ENCODE measurements at regions not wholly inside any gene's neighbourhood (a gene's known extent, or its start where the extent isn't known, plus 50 kb on each side); places are given as distances from the start of the nearest gene placed in this dataset.
A peak's percentile ranks its signal among the peaks of the same experiment; 100 is the strongest.

DNA sequence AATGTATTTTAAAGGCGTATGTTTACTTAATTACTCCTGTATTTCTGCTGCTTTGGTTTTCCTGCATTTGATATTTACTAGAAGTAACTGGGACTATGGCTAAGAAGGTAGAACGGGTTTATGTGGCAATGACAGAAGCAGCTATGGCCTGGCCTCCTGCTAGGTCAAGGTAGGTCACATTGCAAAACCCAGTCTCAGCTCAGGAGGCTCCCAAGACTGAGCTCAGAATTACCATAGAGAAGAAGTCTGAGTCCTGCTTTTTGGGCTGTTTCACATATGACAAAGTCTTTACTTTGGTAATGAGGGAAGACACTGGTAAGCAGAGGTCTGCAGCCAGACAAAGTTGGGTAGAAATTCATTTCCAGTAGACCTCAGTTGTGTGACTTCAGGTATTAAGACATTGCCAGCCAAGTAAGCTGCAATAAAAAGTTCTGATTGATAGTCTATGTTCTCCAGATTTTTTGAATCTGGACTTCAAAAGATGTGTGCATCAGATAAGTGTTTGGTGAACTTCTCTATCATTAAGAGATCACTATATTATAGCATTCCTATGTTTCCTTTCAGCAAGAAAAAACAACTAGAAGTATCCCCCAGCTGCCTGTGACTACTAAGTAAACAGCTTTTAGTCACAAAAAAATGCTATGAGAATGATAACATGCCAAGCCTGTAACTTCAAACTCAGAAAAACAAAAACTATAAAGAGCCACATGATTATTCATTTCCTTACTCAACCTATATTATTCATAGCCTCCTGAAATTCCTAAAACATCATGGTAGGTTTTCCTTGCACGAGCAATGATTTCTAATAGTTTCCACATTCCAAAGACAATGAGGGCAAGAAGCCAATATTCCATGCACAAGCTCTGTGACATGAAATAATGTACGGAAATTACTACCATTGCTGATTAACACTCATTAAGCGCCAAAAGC is 312.3 kb downstream of the HAO1 start (continued):
- TF ChIP-seq, protein P1, sequence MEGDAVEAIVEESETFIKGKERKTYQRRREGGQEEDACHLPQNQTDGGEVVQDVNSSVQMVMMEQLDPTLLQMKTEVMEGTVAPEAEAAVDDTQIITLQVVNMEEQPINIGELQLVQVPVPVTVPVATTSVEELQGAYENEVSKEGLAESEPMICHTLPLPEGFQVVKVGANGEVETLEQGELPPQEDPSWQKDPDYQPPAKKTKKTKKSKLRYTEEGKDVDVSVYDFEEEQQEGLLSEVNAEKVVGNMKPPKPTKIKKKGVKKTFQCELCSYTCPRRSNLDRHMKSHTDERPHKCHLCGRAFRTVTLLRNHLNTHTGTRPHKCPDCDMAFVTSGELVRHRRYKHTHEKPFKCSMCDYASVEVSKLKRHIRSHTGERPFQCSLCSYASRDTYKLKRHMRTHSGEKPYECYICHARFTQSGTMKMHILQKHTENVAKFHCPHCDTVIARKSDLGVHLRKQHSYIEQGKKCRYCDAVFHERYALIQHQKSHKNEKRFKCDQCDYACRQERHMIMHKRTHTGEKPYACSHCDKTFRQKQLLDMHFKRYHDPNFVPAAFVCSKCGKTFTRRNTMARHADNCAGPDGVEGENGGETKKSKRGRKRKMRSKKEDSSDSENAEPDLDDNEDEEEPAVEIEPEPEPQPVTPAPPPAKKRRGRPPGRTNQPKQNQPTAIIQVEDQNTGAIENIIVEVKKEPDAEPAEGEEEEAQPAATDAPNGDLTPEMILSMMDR (IDR thresholded peaks at IDR 0.05): no peak
- no peak for TF ChIP-seq MEF2A (IDR thresholded peaks at IDR 0.05; ENCODE audit: borderline replicate concordance, low read depth)
- TF ChIP-seq FOXM1 (IDR thresholded peaks at IDR 0.05; ENCODE audit: low read depth): no peak
- no peak for TF ChIP-seq RCOR1 (IDR thresholded peaks at IDR 0.05; ENCODE audit: low read length)
- 0 out of 2 replicates have a peak, but pooled peaks have one; percentile 7 for TF ChIP-seq JUND (IDR thresholded peaks at IDR 0.05)
- TF ChIP-seq GABPA (IDR thresholded peaks at IDR 0.05; ENCODE audit: low read depth): no peak
- no peak for TF ChIP-seq ELF1 (IDR thresholded peaks at IDR 0.05)
- no peak for TF ChIP-seq RXRA (IDR thresholded peaks at IDR 0.05; ENCODE audit: borderline replicate concordance, low read depth)
- TF ChIP-seq TCF12 (IDR thresholded peaks at IDR 0.05): peak; percentile 34
- TF ChIP-seq EZH2phosphoT487 (IDR thresholded peaks at IDR 0.05; ENCODE audit: borderline replicate concordance, low read depth): no peak
- no peak for TF ChIP-seq SMC3 (IDR thresholded peaks at IDR 0.05; ENCODE audit: low read depth, low read length)
- no peak for TF ChIP-seq GATA2 (CRISPR knock-in tag; IDR thresholded peaks at IDR 0.05)
- TF ChIP-seq TEAD4 (IDR thresholded peaks at IDR 0.05; ENCODE audit: borderline replicate concordance, insufficient read depth): peak; percentile 13; the same call in 1 of the 2 replicates
- no peak for TF ChIP-seq POLR2AphosphoS5 (IDR thresholded peaks at IDR 0.05; ENCODE audit: low read depth, low read length)
- TF ChIP-seq SIN3A (IDR thresholded peaks at IDR 0.05; ENCODE audit: borderline replicate concordance, low read depth, low read length): no peak
- TF ChIP-seq NRF1 (IDR thresholded peaks at IDR 0.05; ENCODE audit: low read depth, low read length): no peak
- TF ChIP-seq FOXJ3 (CRISPR knock-in tag; IDR thresholded peaks at IDR 0.05): no peak
- no peak for TF ChIP-seq YY1 (IDR thresholded peaks at IDR 0.05; ENCODE audit: low read depth)

DNA sequence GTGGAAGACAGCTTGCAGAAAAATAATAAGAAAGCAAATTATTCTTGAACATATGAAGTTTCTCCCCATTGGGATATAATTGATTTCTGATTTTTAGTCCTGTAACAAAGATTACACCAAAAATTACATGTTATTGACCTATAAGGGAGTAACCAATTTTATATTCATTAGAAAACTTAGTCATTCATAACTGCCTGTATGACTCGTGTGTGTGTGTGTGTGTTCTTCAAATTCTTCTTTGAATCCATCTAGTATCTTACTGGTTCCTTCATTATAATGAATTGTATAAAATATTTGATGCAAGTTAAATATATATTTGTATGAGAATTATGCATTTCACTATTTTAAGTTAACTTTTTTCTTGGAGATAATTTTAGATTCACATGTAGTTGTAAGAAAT is 310.4 kb downstream of the HAO1 start:
- no peak overlapping the region for H3K4me3 ChIP-seq (ENCODE audit: low read depth in 2 of 2, low read length in 1 of 2)
- no peaks in the 10 kb centered on the region for H4K20me1 ChIP-seq (ENCODE audit: insufficient read depth)
- H3K36me3 ChIP-seq (replicated peaks in 1 of 2; ENCODE audit: control insufficient read depth in 1 of 2, insufficient read depth in 2 of 2, low read length in 1 of 2): no peaks in the 10 kb centered on the region
- DNase-seq: no peak
- no peak overlapping the region for H3K27ac ChIP-seq (ENCODE audit: low read depth in 2 of 2, low read length in 1 of 2)
- H3K4me1 ChIP-seq (ENCODE audit: control insufficient read depth in 1 of 2, insufficient read depth in 2 of 2, low read depth in 1 of 2, low read length in 1 of 2): no peaks in the 10 kb centered on the region
- H3K9ac ChIP-seq: no peak overlapping the region
- CTCF ChIA-PET: no interaction called here
- 25% methylated on average over 1 of the region's 1 CpG for WGBS (ENCODE audit: low lambda C conversion rate)
- POLR2A ChIA-PET: no interaction called here
- no peak overlapping the region for H3K4me2 ChIP-seq
- no peaks in the 10 kb centered on the region for H3K9me2 ChIP-seq
- H3K27me3 ChIP-seq (ENCODE audit: insufficient read depth): no peaks in the 10 kb centered on the region
- H3F3A ChIP-seq (replicated peaks; ENCODE audit: insufficient read depth): peaks cover 10% of the 10 kb centered on the region
- no peak overlapping the region for H2AFZ ChIP-seq (ENCODE audit: low read depth)
- TF ChIP-seq CHD2 (IDR thresholded peaks at IDR 0.05; ENCODE audit: low read length, partially characterized antibody) (no peak), RXRA (IDR thresholded peaks at IDR 0.05; ENCODE audit: borderline replicate concordance, low read depth) (no peak), RAD21 (IDR thresholded peaks at IDR 0.05; ENCODE audit: low read length) (no peak), TAF1 (IDR thresholded peaks at IDR 0.05; ENCODE audit: borderline replicate concordance, low read depth, low read length) (no peak), POLR2AphosphoS5 (IDR thresholded peaks at IDR 0.05; ENCODE audit: low read depth, low read length) (no peak), RFX5 (IDR thresholded peaks at IDR 0.05; ENCODE audit: low read length) (no peak), GATA2 (CRISPR knock-in tag; IDR thresholded peaks at IDR 0.05) (no peak), NFIC (IDR thresholded peaks at IDR 0.05; ENCODE audit: borderline replicate concordance) (no peak), FOSL2 (IDR thresholded peaks at IDR 0.05; ENCODE audit: borderline replicate concordance, low read depth) (no peak), TEAD4 (IDR thresholded peaks at IDR 0.05; ENCODE audit: borderline replicate concordance, insufficient read depth) (no peak), FOXJ3 (CRISPR knock-in tag; IDR thresholded peaks at IDR 0.05) (no peak), YY1 (IDR thresholded peaks at IDR 0.05; ENCODE audit: low read depth) (no peak)
- TF ChIP-seq, protein P2, sequence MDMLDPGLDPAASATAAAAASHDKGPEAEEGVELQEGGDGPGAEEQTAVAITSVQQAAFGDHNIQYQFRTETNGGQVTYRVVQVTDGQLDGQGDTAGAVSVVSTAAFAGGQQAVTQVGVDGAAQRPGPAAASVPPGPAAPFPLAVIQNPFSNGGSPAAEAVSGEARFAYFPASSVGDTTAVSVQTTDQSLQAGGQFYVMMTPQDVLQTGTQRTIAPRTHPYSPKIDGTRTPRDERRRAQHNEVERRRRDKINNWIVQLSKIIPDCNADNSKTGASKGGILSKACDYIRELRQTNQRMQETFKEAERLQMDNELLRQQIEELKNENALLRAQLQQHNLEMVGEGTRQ (IDR thresholded peaks at IDR 0.05; ENCODE audit: borderline replicate concordance, low read depth, low read length): no peak
- TF ChIP-seq, protein P3, sequence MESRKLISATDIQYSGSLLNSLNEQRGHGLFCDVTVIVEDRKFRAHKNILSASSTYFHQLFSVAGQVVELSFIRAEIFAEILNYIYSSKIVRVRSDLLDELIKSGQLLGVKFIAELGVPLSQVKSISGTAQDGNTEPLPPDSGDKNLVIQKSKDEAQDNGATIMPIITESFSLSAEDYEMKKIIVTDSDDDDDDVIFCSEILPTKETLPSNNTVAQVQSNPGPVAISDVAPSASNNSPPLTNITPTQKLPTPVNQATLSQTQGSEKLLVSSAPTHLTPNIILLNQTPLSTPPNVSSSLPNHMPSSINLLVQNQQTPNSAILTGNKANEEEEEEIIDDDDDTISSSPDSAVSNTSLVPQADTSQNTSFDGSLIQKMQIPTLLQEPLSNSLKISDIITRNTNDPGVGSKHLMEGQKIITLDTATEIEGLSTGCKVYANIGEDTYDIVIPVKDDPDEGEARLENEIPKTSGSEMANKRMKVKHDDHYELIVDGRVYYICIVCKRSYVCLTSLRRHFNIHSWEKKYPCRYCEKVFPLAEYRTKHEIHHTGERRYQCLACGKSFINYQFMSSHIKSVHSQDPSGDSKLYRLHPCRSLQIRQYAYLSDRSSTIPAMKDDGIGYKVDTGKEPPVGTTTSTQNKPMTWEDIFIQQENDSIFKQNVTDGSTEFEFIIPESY (IDR thresholded peaks at IDR 0.05; ENCODE audit: borderline replicate concordance, low read depth): no peak
- H3K79me2 ChIP-seq (ENCODE audit: insufficient read depth): no peaks in the 10 kb centered on the region
- no peaks in the 10 kb centered on the region for H3K9me3 ChIP-seq
